ENCODE measurements at regions not wholly inside any gene's neighbourhood (a gene's known extent, or its start where the extent isn't known, plus 50 kb on each side); places are given as distances from the start of the nearest gene placed in this dataset.

DNA sequence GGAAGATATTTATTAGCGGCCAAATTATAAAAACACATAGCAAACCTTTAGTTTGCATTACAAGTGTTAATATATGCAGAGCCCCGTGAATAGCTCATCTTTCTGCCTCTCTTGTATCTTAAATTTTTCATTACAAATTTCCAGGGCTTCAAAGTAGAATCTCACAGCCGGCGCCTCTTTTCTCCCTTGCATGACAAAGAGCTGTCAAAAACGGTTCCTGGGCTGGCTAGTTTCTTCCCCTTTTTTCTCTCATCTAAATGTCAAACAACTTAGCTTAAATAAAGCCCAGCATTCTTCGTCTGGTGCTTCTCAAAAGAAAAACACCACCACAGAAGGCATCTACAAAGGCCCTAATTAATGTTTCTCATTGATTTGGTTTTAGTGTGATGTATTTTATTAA, 253.0 kb downstream of the INSC start:
- Histone ChIP-seq H3K56ac (ENCODE audit: insufficient read length, low read depth, low read length) (no peak overlapping the region), H4K91ac (ENCODE audit: insufficient read length, low read depth, low read length) (no peak overlapping the region), H3K27ac (ENCODE audit: insufficient read length, low read depth, low read length) (no peak overlapping the region), H3T11ph (ENCODE audit: low read length) (no peak overlapping the region), H2AK5ac (ENCODE audit: insufficient read length, low read length) (no peak overlapping the region), H4K5ac (ENCODE audit: insufficient read length, low read depth, low read length) (no peak overlapping the region), H2BK120ac (ENCODE audit: low read depth, low read length, poor library complexity, severe bottlenecking) (no peak overlapping the region), H4K8ac (replicated peaks; ENCODE audit: insufficient read length, low read depth, low read length) (no peak overlapping the region), H3K23me2 (ENCODE audit: insufficient read length, low read depth, low read length, poor library complexity, severe bottlenecking) (no peaks in the 10 kb centered on the region), H3K27me3 (ENCODE audit: insufficient read depth, low read length) (no peaks in the 10 kb centered on the region), H3K14ac (ENCODE audit: insufficient read depth, low read length) (no peak overlapping the region), H3K79me1 (ENCODE audit: insufficient read depth, low read depth, low read length, poor library complexity, severe bottlenecking) (no peaks in the 10 kb centered on the region), H4K20me1 (ENCODE audit: control insufficient read depth, insufficient read depth, insufficient read length) (no peaks in the 10 kb centered on the region), H3K4me2 (ENCODE audit: insufficient read depth, insufficient read length, low read length) (no peak overlapping the region), H2AFZ (ENCODE audit: low read length) (no peak overlapping the region), H2BK12ac (ENCODE audit: insufficient read length, low read depth, low read length) (no peak overlapping the region), H2BK20ac (ENCODE audit: low read depth, low read length, poor library complexity, severe bottlenecking) (no peak overlapping the region), H3K9me3 (ENCODE audit: control insufficient read depth, low read depth, low read length) (no peaks in the 10 kb centered on the region), H2BK15ac (ENCODE audit: low read depth, low read length) (no peak overlapping the region), H3K23ac (ENCODE audit: insufficient read length, low read depth, low read length) (no peak overlapping the region), H3K4ac (ENCODE audit: low read depth, low read length) (no peak overlapping the region), H3K18ac (ENCODE audit: insufficient read length, low read depth, low read length) (no peak overlapping the region), H3K4me1 (ENCODE audit: insufficient read depth, low read length) (peaks cover 6% of the 10 kb centered on the region), H3K9ac (ENCODE audit: extremely low read depth, insufficient read length, low read length) (no peak overlapping the region), H3K79me2 (ENCODE audit: insufficient read depth, low read length) (no peaks in the 10 kb centered on the region), H2BK5ac (ENCODE audit: insufficient read length, low read length) (no peak overlapping the region)
- no peak for TF ChIP-seq CTCF (conservative IDR thresholded peaks at IDR 0.05)
- Mint-ChIP-seq H3K9me3 (peaks cover 0 to 2% of the 10 kb centered on the region in 2 experiments; a peak in 2 of 5 replicates), H3K36me3 (ENCODE audit: insufficient read depth in 1 of 3, low read depth in 3 of 3) (no peaks in the 10 kb centered on the region), H3K4me1 (peaks cover 17 to 25% of the 10 kb centered on the region in 2 experiments), H3K4me3 (no peak overlapping the region), H3K27ac (no peak overlapping the region), H3K27me3 (ENCODE audit: low read depth) (peaks cover 14% of the 10 kb centered on the region)
- no CpG with 5 or more reads among the region's 6 CpGs for WGBS (ENCODE audit: extremely low coverage, insufficient read length, low lambda C conversion rate)
- DNase-seq = no peak

Data from H9 (cell line).